ENCODE measurements at regions not wholly inside any gene's neighbourhood (a gene's known extent, or its start where the extent isn't known, plus 50 kb on each side); places are given as distances from the start of the nearest gene placed in this dataset. TPM values are rescaled to one million over a fixed set of nuclear protein-coding genes. Genes with fewer than 3 reads are reported as not detected.

- H3K4me1 ChIP-seq (ENCODE audit: insufficient read depth, low read length), result no peaks in the 10 kb centered on the region
- no peak for TF ChIP-seq CTCF (IDR thresholded peaks at IDR 0.05; ENCODE audit: extremely low read depth, low read depth, low read length)
- no peak overlapping the region for H3K4me3 ChIP-seq (ENCODE audit: insufficient read depth, low read length)
- no peaks in the 10 kb centered on the region for H3K79me2 ChIP-seq (ENCODE audit: insufficient read depth, low read length)
- no peak overlapping the region for H3K4me2 ChIP-seq (ENCODE audit: insufficient read depth, low read length)
- no peak overlapping the region for H3K27ac ChIP-seq (ENCODE audit: low read depth, low read length)
- peak; percentile 25 for DNase-seq (ENCODE audit: insufficient read length, low spot score, missing footprints)
- no peaks in the 10 kb centered on the region for H3K9me3 ChIP-seq (ENCODE audit: low read depth, low read length)
- H3K27me3 ChIP-seq (ENCODE audit: insufficient read depth, low read length), result no peaks in the 10 kb centered on the region
- no peaks in the 10 kb centered on the region for H3K36me3 ChIP-seq (ENCODE audit: insufficient read depth, low read length)
- no peak overlapping the region for H2AFZ ChIP-seq (ENCODE audit: low read length)
- no peaks in the 10 kb centered on the region for H4K20me1 ChIP-seq (ENCODE audit: insufficient read depth, low read length)
These were observed 51.2 kb upstream of the CNTNAP4 start for GRCh38 chr16:76226011-76226410.

- Histone ChIP-seq H3K27ac (ENCODE audit: low read depth, low read length) (no peak overlapping the region), H3K79me2 (ENCODE audit: insufficient read depth, low read length) (no peaks in the 10 kb centered on the region), H3K4me2 (ENCODE audit: insufficient read depth, low read length) (no peak overlapping the region), H2AFZ (ENCODE audit: low read length) (no peak overlapping the region), H4K20me1 (ENCODE audit: insufficient read depth, low read length) (no peaks in the 10 kb centered on the region), H3K36me3 (ENCODE audit: insufficient read depth, low read length) (no peaks in the 10 kb centered on the region), H3K9me3 (ENCODE audit: low read depth, low read length) (no peaks in the 10 kb centered on the region), H3K4me3 (ENCODE audit: insufficient read depth, low read length) (no peak overlapping the region), H3K27me3 (ENCODE audit: insufficient read depth, low read length) (no peaks in the 10 kb centered on the region), H3K4me1 (ENCODE audit: insufficient read depth, low read length) (no peaks in the 10 kb centered on the region)
- no peak for DNase-seq (ENCODE audit: insufficient read length, low spot score, missing footprints)
- no peak for TF ChIP-seq CTCF (IDR thresholded peaks at IDR 0.05; ENCODE audit: extremely low read depth, low read depth, low read length)
These were observed 50.7 kb upstream of the CNTNAP4 start for GRCh38 chr16:76226481-76226880.

Small RNA genes lying in the stretch of these regions (small RNA-seq; reads per million reads assigned to genes)
- not detected for gene RNA5SP430
